IMR-90 (cell line): ENCODE measurements at regions not wholly inside any gene's neighbourhood (a gene's known extent, or its start where the extent isn't known, plus 50 kb on each side); places are given as distances from the start of the nearest gene placed in this dataset.
"Not testable (repeated sequence)": the region's sequence is repeated elsewhere in the genome, so short reads cannot be mapped to it uniquely, and the experiment has no call there.

Experiments used
- ATAC-seq: fragments of 200-7000 bp; cut with Tn5 transposase; 2 replicates; pipeline ENCODE4 v1.9.1; 2020; ENCODE audit warnings: low read depth, mild to moderate bottlenecking, moderate library complexity
- BruUV-seq: library from RNA; stranded (reverse); fragments of 400-500 nt; replicated peaks from 2 replicates; lab custom pipeline; 2021; lab: Mats Ljungman, UMichigan
- CTCF ChIA-PET: fragments of 300-600 bp; formaldehyde crosslinking; extraction: SDS; loops from one replicate; lab custom pipeline; 2021; ENCODE audit warnings: antibody characterized with exemption; lab: Yijun Ruan, JAX
- POLR2A ChIA-PET: fragments of 300-600 bp; sonication (Branson Sonifier 250); formaldehyde crosslinking; loops from one replicate; lab custom pipeline; 2022; ENCODE audit warnings: antibody characterized with exemption; ENCODE audit not compliant: unreplicated experiment; lab: Charles Lee
- DNase-seq: peaks from one replicate; pipeline ENCODE4 v3.0.0; 2013
- H2AFZ ChIP-seq: replicated peaks from 2 replicates; pipeline ENCODE3; 2013; ENCODE audit warnings: low read length, mild to moderate bottlenecking; ENCODE audit not compliant: poor library complexity
- H2AK5ac ChIP-seq: 2 replicates; pipeline ENCODE4 v1.6.1; 2013; ENCODE audit warnings: low read depth, low read length, inconsistent platforms
- H2AK9ac ChIP-seq: replicated peaks from 2 replicates; pipeline ENCODE3; 2013; ENCODE audit warnings: mild to moderate bottlenecking, low read depth, low read length, moderate library complexity; ENCODE audit not compliant: poor library complexity
- H2BK120ac ChIP-seq: 2 replicates; pipeline ENCODE4 v1.6.1; 2013; ENCODE audit warnings: low read depth, low read length, inconsistent platforms
- H2BK15ac ChIP-seq: 3 replicates; pipeline ENCODE4 v1.6.1; 2013; ENCODE audit warnings: low read depth, low read length, inconsistent platforms
- H2BK20ac ChIP-seq: 2 replicates; pipeline ENCODE4 v1.6.1; 2013; ENCODE audit warnings: low read depth, mild to moderate bottlenecking, inconsistent platforms, low read length, moderate library complexity
- H2BK5ac ChIP-seq: 2 replicates; pipeline ENCODE4 v1.6.1; 2013; ENCODE audit warnings: mild to moderate bottlenecking, low read depth, low read length, inconsistent platforms; ENCODE audit not compliant: poor library complexity, severe bottlenecking
- H3K14ac ChIP-seq: replicated peaks from 2 replicates; pipeline ENCODE4 v1.6.1; 2013; ENCODE audit warnings: low read depth, low read length, inconsistent platforms
- H3K18ac ChIP-seq: 2 replicates; pipeline ENCODE4 v1.6.1; 2013; ENCODE audit warnings: low read depth, low read length, control low read depth
- H3K23ac ChIP-seq: 2 replicates; pipeline ENCODE4 v1.6.1; 2013; ENCODE audit warnings: low read depth, low read length, inconsistent platforms
- H3K27ac ChIP-seq: 2 replicates; pipeline ENCODE4 v1.5.1; 2013; ENCODE audit warnings: mild to moderate bottlenecking, control low read depth, low read length; ENCODE audit not compliant: insufficient read depth
- H3K27me3 ChIP-seq: 2 replicates; pipeline ENCODE4 v1.6.1; 2013; ENCODE audit warnings: low read length; ENCODE audit not compliant: control insufficient read depth, insufficient read depth
- H3K36me3 ChIP-seq: 2 replicates; pipeline ENCODE4 v1.6.1; 2013; ENCODE audit warnings: low read length, mixed read lengths; ENCODE audit not compliant: control insufficient read depth, insufficient read depth
- H3K4ac ChIP-seq: 2 replicates; pipeline ENCODE4 v1.6.1; 2013; ENCODE audit warnings: low read depth, low read length, inconsistent platforms
- H3K4me1 ChIP-seq: 2 replicates; pipeline ENCODE4 v1.6.1; 2013; ENCODE audit warnings: low read length, mixed read lengths; ENCODE audit not compliant: control insufficient read depth, insufficient read depth
- H3K4me2 ChIP-seq: 2 replicates; pipeline ENCODE4 v1.6.1; 2013; ENCODE audit warnings: low read depth, mild to moderate bottlenecking, control low read depth, low read length, moderate library complexity
- H3K4me3 ChIP-seq: 2 replicates; pipeline ENCODE4 v1.5.1; 2013; ENCODE audit warnings: low read depth, mild to moderate bottlenecking, control low read depth, low read length, moderate library complexity; ENCODE audit not compliant: insufficient read depth
- H3K56ac ChIP-seq: 2 replicates; pipeline ENCODE4 v1.6.1; 2013; ENCODE audit warnings: low read length, inconsistent platforms; ENCODE audit not compliant: insufficient read depth; ENCODE audit errors: extremely low read depth
- H3K79me1 ChIP-seq, 2 experiments: 2 replicates each; pipeline ENCODE4 v1.6.1; 2013; ENCODE audit warnings: low read length in 2 of 2, inconsistent platforms in 1 of 2, low read depth in 1 of 2
- H3K9ac ChIP-seq: 2 replicates; pipeline ENCODE4 v1.6.1; 2013; ENCODE audit warnings: low read depth, low read length, control low read depth
- H3K9me1 ChIP-seq: 2 replicates; pipeline ENCODE4 v1.6.1; 2013; ENCODE audit warnings: low read length, inconsistent platforms; ENCODE audit not compliant: insufficient read depth
- H3K9me3 ChIP-seq: 2 replicates; pipeline ENCODE4 v1.6.1; 2013; ENCODE audit warnings: low read length; ENCODE audit not compliant: control insufficient read depth, insufficient read depth
- H4K20me1 ChIP-seq: 2 replicates; pipeline ENCODE4 v1.6.1; 2013; ENCODE audit warnings: low read length, inconsistent platforms; ENCODE audit not compliant: insufficient read depth
- H4K5ac ChIP-seq: 2 replicates; pipeline ENCODE4 v1.6.1; 2013; ENCODE audit warnings: mild to moderate bottlenecking, low read depth, low read length, control low read depth
- H4K8ac ChIP-seq, 2 experiments: 2 replicates each; pipeline ENCODE4 v1.6.1; 2013; ENCODE audit warnings: low read depth in 2 of 2, low read length in 2 of 2, control low read depth in 1 of 2, inconsistent platforms in 1 of 2
- H4K91ac ChIP-seq: 2 replicates; pipeline ENCODE4 v1.6.1; 2013; ENCODE audit warnings: low read depth, low read length, inconsistent platforms; ENCODE audit not compliant: insufficient read depth
- WGBS, 2 experiments: methylation state at CpG; one replicate each; pipeline versions ENCODE4 v1.1.5 to v1.1.7; 2013; ENCODE audit warnings: missing lambda C conversion rate in 2 of 2; ENCODE audit not compliant: insufficient read length in 1 of 2; ENCODE audit errors: extremely low coverage in 2 of 2; 5-methylcytosine and 5-hydroxymethylcytosine counted together
- dilution Hi-C: fragments of 300-500 bp; cut with HindIII; formaldehyde crosslinking; loops from one replicate; pipeline ENCODE4 v1.14.3; 2018; ENCODE audit warnings: low sequenced_read_pairs; ENCODE audit not compliant: unreplicated experiment
- in situ Hi-C: fragments of 300-500 bp; cut with MboI; formaldehyde crosslinking; loops from 3 replicates; pipeline ENCODE4 v1.14.3; 2019; ENCODE audit warnings: low sequenced_read_pairs, inconsistent platforms, mixed read lengths
- intact Hi-C: fragments of 100-400 bp; cut with micrococcal nuclease; formaldehyde crosslinking; loops from 2 replicates; pipeline ENCODE4 v1.10.0; 2022

DNA sequence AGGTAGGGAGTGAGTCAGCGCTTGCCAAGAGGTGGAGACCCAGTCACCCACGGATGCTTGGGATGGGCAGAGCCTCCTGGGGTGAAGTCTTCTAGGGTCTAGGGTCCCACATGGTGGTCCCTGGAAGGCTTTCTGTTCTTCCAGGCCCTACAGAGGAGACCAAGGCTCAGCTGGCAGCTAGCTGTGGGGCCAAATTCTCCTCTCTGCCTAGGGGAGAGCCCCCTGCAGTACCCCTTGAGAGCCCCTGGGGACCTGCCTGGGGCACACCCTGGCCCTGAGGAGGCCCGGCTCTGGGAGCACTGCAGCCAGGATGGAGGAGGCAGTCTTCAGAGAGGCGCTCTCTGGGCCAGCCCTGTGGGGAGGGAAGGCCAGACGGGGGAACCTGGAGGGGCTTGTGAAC is 128.6 kb upstream of the SMURF2 start:
- H2AK9ac ChIP-seq, H3K79me1 ChIP-seq, H2BK120ac ChIP-seq, BruUV-seq, DNase-seq, H3K18ac ChIP-seq, ATAC-seq, H3K4ac ChIP-seq, H4K20me1 ChIP-seq, H2BK5ac ChIP-seq, in situ Hi-C loops, H3K23ac ChIP-seq, H3K56ac ChIP-seq, H3K14ac ChIP-seq, dilution Hi-C loops, H2BK15ac ChIP-seq, H3K9ac ChIP-seq, H3K9me1 ChIP-seq, H4K5ac ChIP-seq, H3K4me1 ChIP-seq, H3K4me2 ChIP-seq, H2AK5ac ChIP-seq, intact Hi-C loops, POLR2A ChIA-PET, H4K91ac ChIP-seq, H2BK20ac ChIP-seq, H3K9me3 ChIP-seq, H2AFZ ChIP-seq, H3K27ac ChIP-seq, CTCF ChIA-PET, H4K8ac ChIP-seq, H3K4me3 ChIP-seq, H3K27me3 ChIP-seq: not testable (repeated sequence)
- WGBS, 2 experiments = no CpG with 5 or more reads among the region's 5 CpGs
- H3K36me3 ChIP-seq = peaks cover 16% of the 10 kb centered on the region

DNA sequence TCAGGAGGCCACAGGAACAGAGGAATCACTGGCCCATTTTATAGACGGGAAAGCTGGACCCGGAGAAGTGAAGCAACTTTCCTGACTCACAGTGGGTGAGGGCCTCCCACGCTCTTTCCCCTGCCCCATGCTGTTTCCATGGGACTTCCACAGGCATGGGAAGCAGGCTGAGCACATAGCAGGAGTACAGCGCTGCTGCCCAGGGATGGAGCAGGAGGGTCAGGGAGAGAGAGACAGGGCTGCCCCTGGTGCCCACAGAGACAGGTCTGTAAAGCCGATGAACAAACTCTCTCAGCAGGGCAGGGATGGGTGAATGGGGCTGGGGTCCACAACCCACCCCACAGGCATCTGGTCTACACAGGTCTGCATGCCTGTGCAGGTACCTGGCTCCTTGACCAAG is 128.1 kb upstream of the SMURF2 start:
- H3K23ac ChIP-seq, H2BK120ac ChIP-seq: not testable (repeated sequence)
- WGBS, 2 experiments = no CpG with 5 or more reads among the region's 5 CpGs

More for the DNA sequence above, 128.1 kb upstream of the SMURF2 start:
- in situ Hi-C loops, H2BK5ac ChIP-seq, H4K91ac ChIP-seq, H3K9ac ChIP-seq, H3K79me1 ChIP-seq, H3K56ac ChIP-seq, CTCF ChIA-PET, BruUV-seq, H3K4me2 ChIP-seq, H3K9me3 ChIP-seq, intact Hi-C loops, H3K9me1 ChIP-seq, H2AK9ac ChIP-seq, DNase-seq, H3K27me3 ChIP-seq, H3K27ac ChIP-seq, H4K8ac ChIP-seq, POLR2A ChIA-PET, H3K14ac ChIP-seq, H3K18ac ChIP-seq, H3K4me3 ChIP-seq, dilution Hi-C loops, H4K20me1 ChIP-seq, H3K4ac ChIP-seq, ATAC-seq, H2BK20ac ChIP-seq, H2BK15ac ChIP-seq, H4K5ac ChIP-seq, H2AK5ac ChIP-seq, H3K4me1 ChIP-seq, H2AFZ ChIP-seq: not testable (repeated sequence)
- peaks cover 18% of the 10 kb centered on the region for H3K36me3 ChIP-seq
